ENCODE measurements at regions not wholly inside any gene's neighbourhood (a gene's known extent, or its start where the extent isn't known, plus 50 kb on each side); places are given as distances from the start of the nearest gene placed in this dataset.

GRCh38 chr12:46131732-46132469 is 136.9 kb downstream of the SLC38A1 start:
- H3K36me3 ChIP-seq (ENCODE audit: control insufficient read depth in 5 of 5, insufficient read depth in 5 of 5, low read length in 5 of 5), result no peaks in the 10 kb centered on the region
- H3K27me3 ChIP-seq (ENCODE audit: control insufficient read depth in 5 of 5, insufficient read depth in 4 of 5, low read length in 5 of 5), result no peaks in the 10 kb centered on the region
- no peak overlapping the region for H3K27ac ChIP-seq (ENCODE audit: low read depth, low read length)
- H3K9me3 ChIP-seq (ENCODE audit: control insufficient read depth in 5 of 5, low read length in 5 of 5), result no peaks in the 10 kb centered on the region
- H3K9ac ChIP-seq (ENCODE audit: low read length in 5 of 5), result no peak overlapping the region
- peaks cover 0 to 3% (median 0%) of the 10 kb centered on the region in 5 donors for H3K4me1 ChIP-seq (ENCODE audit: control insufficient read depth in 5 of 5, insufficient read depth in 5 of 5, low read length in 5 of 5)
- H3K4me3 ChIP-seq (ENCODE audit: low read depth in 1 of 5, low read length in 5 of 5), result no peak overlapping the region

GRCh38 chr12:46127656-46128055 is 137.3 kb upstream of the SCAF11 start:
- Histone ChIP-seq H3K9ac (ENCODE audit: low read length in 5 of 5) (no peak overlapping the region), H3K4me3 (ENCODE audit: low read depth in 1 of 5, low read length in 5 of 5) (no peak overlapping the region), H3K4me1 (ENCODE audit: control insufficient read depth in 5 of 5, insufficient read depth in 5 of 5, low read length in 5 of 5) (peaks cover 0 to 4% (median 0%) of the 10 kb centered on the region in 5 donors), H3K27ac (ENCODE audit: low read depth, low read length) (no peak overlapping the region), H3K27me3 (ENCODE audit: control insufficient read depth in 5 of 5, insufficient read depth in 4 of 5, low read length in 5 of 5) (no peaks in the 10 kb centered on the region), H3K36me3 (ENCODE audit: control insufficient read depth in 5 of 5, insufficient read depth in 5 of 5, low read length in 5 of 5) (no peaks in the 10 kb centered on the region), H3K9me3 (ENCODE audit: control insufficient read depth in 5 of 5, low read length in 5 of 5) (no peaks in the 10 kb centered on the region)

- H3K4me1 ChIP-seq (ENCODE audit: control insufficient read depth in 5 of 5, insufficient read depth in 5 of 5, low read length in 5 of 5), result peaks cover 0 to 4% (median 0%) of the 10 kb centered on the region in 5 donors
- H3K36me3 ChIP-seq (ENCODE audit: control insufficient read depth in 5 of 5, insufficient read depth in 5 of 5, low read length in 5 of 5), result no peaks in the 10 kb centered on the region
- no peaks in the 10 kb centered on the region for H3K27me3 ChIP-seq (ENCODE audit: control insufficient read depth in 5 of 5, insufficient read depth in 4 of 5, low read length in 5 of 5)
- H3K9ac ChIP-seq (ENCODE audit: low read length in 5 of 5), result peak overlapping the region in 2 of 5 donors; percentile 2 to 9
- no peaks in the 10 kb centered on the region for H3K9me3 ChIP-seq (ENCODE audit: control insufficient read depth in 5 of 5, low read length in 5 of 5)
- no peak overlapping the region for H3K4me3 ChIP-seq (ENCODE audit: low read depth in 1 of 5, low read length in 5 of 5)
- H3K27ac ChIP-seq (ENCODE audit: low read depth, low read length), result no peak overlapping the region
These were observed 135.8 kb upstream of the SCAF11 start for GRCh38 chr12:46126050-46126727.

GRCh38 chr12:46124848-46125619 is 134.7 kb upstream of the SCAF11 start:
- H3K27ac ChIP-seq (ENCODE audit: low read depth, low read length), result no peak overlapping the region
- no peaks in the 10 kb centered on the region for H3K36me3 ChIP-seq (ENCODE audit: control insufficient read depth in 5 of 5, insufficient read depth in 5 of 5, low read length in 5 of 5)
- H3K9ac ChIP-seq (ENCODE audit: low read length in 5 of 5), result no peak overlapping the region
- H3K4me1 ChIP-seq (ENCODE audit: control insufficient read depth in 5 of 5, insufficient read depth in 5 of 5, low read length in 5 of 5), result peaks cover 0 to 4% (median 0%) of the 10 kb centered on the region in 5 donors
- H3K27me3 ChIP-seq (ENCODE audit: control insufficient read depth in 5 of 5, insufficient read depth in 4 of 5, low read length in 5 of 5), result no peaks in the 10 kb centered on the region
- H3K4me3 ChIP-seq (ENCODE audit: low read depth in 1 of 5, low read length in 5 of 5), result peak overlapping the region in 1 of 5 donors; percentile 37
- no peaks in the 10 kb centered on the region for H3K9me3 ChIP-seq (ENCODE audit: control insufficient read depth in 5 of 5, low read length in 5 of 5)

GRCh38 chr12:46124132-46124847 is 133.9 kb upstream of the SCAF11 start:
- Histone ChIP-seq H3K27me3 (ENCODE audit: control insufficient read depth in 5 of 5, insufficient read depth in 4 of 5, low read length in 5 of 5) (no peaks in the 10 kb centered on the region), H3K9ac (ENCODE audit: low read length in 5 of 5) (no peak overlapping the region), H3K4me1 (ENCODE audit: control insufficient read depth in 5 of 5, insufficient read depth in 5 of 5, low read length in 5 of 5) (peaks cover 0 to 4% (median 0%) of the 10 kb centered on the region in 5 donors), H3K9me3 (ENCODE audit: control insufficient read depth in 5 of 5, low read length in 5 of 5) (no peaks in the 10 kb centered on the region), H3K27ac (ENCODE audit: low read depth, low read length) (no peak overlapping the region), H3K36me3 (ENCODE audit: control insufficient read depth in 5 of 5, insufficient read depth in 5 of 5, low read length in 5 of 5) (no peaks in the 10 kb centered on the region), H3K4me3 (ENCODE audit: low read depth in 1 of 5, low read length in 5 of 5) (no peak overlapping the region)

- Histone ChIP-seq H3K36me3 (ENCODE audit: control insufficient read depth in 5 of 5, insufficient read depth in 5 of 5, low read length in 5 of 5) (no peaks in the 10 kb centered on the region), H3K9me3 (ENCODE audit: control insufficient read depth in 5 of 5, low read length in 5 of 5) (peaks cover 0 to 8% (median 0%) of the 10 kb centered on the region in 5 donors), H3K4me3 (ENCODE audit: low read depth in 1 of 5, low read length in 5 of 5) (no peak overlapping the region), H3K4me1 (ENCODE audit: control insufficient read depth in 5 of 5, insufficient read depth in 5 of 5, low read length in 5 of 5) (peaks cover 0 to 3% (median 0%) of the 10 kb centered on the region in 5 donors), H3K9ac (ENCODE audit: low read length in 5 of 5) (no peak overlapping the region), H3K27ac (ENCODE audit: low read depth, low read length) (no peak overlapping the region), H3K27me3 (ENCODE audit: control insufficient read depth in 5 of 5, insufficient read depth in 4 of 5, low read length in 5 of 5) (no peaks in the 10 kb centered on the region)
These were observed 122.0 kb upstream of the SCAF11 start for GRCh38 chr12:46112364-46112763.

GRCh38 chr12:46111715-46112114 is 121.3 kb upstream of the SCAF11 start:
- no peak overlapping the region for H3K9ac ChIP-seq (ENCODE audit: low read length in 5 of 5)
- H3K4me1 ChIP-seq (ENCODE audit: control insufficient read depth in 5 of 5, insufficient read depth in 5 of 5, low read length in 5 of 5), result peaks cover 0 to 3% (median 0%) of the 10 kb centered on the region in 5 donors
- H3K27ac ChIP-seq (ENCODE audit: low read depth, low read length), result no peak overlapping the region
- no peaks in the 10 kb centered on the region for H3K27me3 ChIP-seq (ENCODE audit: control insufficient read depth in 5 of 5, insufficient read depth in 4 of 5, low read length in 5 of 5)
- H3K9me3 ChIP-seq (ENCODE audit: control insufficient read depth in 5 of 5, low read length in 5 of 5), result peaks cover 0 to 8% (median 0%) of the 10 kb centered on the region in 5 donors
- no peaks in the 10 kb centered on the region for H3K36me3 ChIP-seq (ENCODE audit: control insufficient read depth in 5 of 5, insufficient read depth in 5 of 5, low read length in 5 of 5)
- H3K4me3 ChIP-seq (ENCODE audit: low read depth in 1 of 5, low read length in 5 of 5), result no peak overlapping the region

- peaks cover 0 to 3% (median 0%) of the 10 kb centered on the region in 5 donors for H3K4me1 ChIP-seq (ENCODE audit: control insufficient read depth in 5 of 5, insufficient read depth in 5 of 5, low read length in 5 of 5)
- no peaks in the 10 kb centered on the region for H3K27me3 ChIP-seq (ENCODE audit: control insufficient read depth in 5 of 5, insufficient read depth in 4 of 5, low read length in 5 of 5)
- no peak overlapping the region for H3K27ac ChIP-seq (ENCODE audit: low read depth, low read length)
- H3K4me3 ChIP-seq (ENCODE audit: low read depth in 1 of 5, low read length in 5 of 5), result no peak overlapping the region
- H3K36me3 ChIP-seq (ENCODE audit: control insufficient read depth in 5 of 5, insufficient read depth in 5 of 5, low read length in 5 of 5), result no peaks in the 10 kb centered on the region
- H3K9me3 ChIP-seq (ENCODE audit: control insufficient read depth in 5 of 5, low read length in 5 of 5), result peaks cover 0 to 8% (median 0%) of the 10 kb centered on the region in 5 donors
- H3K9ac ChIP-seq (ENCODE audit: low read length in 5 of 5), result no peak overlapping the region
These were observed 120.7 kb upstream of the SCAF11 start for GRCh38 chr12:46110928-46111699.

GRCh38 chr12:46110223-46110611 is 119.8 kb upstream of the SCAF11 start:
- H3K36me3 ChIP-seq (ENCODE audit: control insufficient read depth in 5 of 5, insufficient read depth in 5 of 5, low read length in 5 of 5), result no peaks in the 10 kb centered on the region
- peaks cover 0 to 8% (median 0%) of the 10 kb centered on the region in 5 donors for H3K9me3 ChIP-seq (ENCODE audit: control insufficient read depth in 5 of 5, low read length in 5 of 5)
- H3K9ac ChIP-seq (ENCODE audit: low read length in 5 of 5), result no peak overlapping the region
- H3K27me3 ChIP-seq (ENCODE audit: control insufficient read depth in 5 of 5, insufficient read depth in 4 of 5, low read length in 5 of 5), result no peaks in the 10 kb centered on the region
- H3K4me3 ChIP-seq (ENCODE audit: low read depth in 1 of 5, low read length in 5 of 5), result no peak overlapping the region
- peaks cover 0 to 3% (median 0%) of the 10 kb centered on the region in 5 donors for H3K4me1 ChIP-seq (ENCODE audit: control insufficient read depth in 5 of 5, insufficient read depth in 5 of 5, low read length in 5 of 5)
- no peak overlapping the region for H3K27ac ChIP-seq (ENCODE audit: low read depth, low read length)
